ENCODE measurements at regions not wholly inside any gene's neighbourhood (a gene's known extent, or its start where the extent isn't known, plus 50 kb on each side); places are given as distances from the start of the nearest gene placed in this dataset.

DNA sequence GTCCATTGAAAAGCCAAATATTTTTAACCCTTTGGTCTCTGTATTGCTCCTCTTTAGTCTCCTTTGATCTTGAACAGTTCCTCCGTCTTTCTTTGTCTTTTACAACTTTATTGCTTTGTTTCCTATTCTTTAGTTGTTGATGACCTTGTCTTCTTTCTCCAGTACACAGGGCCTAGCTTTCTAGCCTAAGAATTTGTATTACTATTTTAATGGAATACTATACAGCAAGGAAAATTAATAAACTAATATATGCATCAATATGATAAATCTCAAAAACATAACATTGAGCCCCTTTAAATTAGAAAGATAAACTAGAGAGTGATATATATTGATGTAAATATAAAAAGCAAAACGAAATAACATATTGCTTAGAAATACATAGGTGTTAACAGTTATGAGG is 88.7 kb downstream of the NR1D2 start:
- DNase-seq (ENCODE audit: low spot score) (no peak), FAIRE-seq (no peak)

DNA sequence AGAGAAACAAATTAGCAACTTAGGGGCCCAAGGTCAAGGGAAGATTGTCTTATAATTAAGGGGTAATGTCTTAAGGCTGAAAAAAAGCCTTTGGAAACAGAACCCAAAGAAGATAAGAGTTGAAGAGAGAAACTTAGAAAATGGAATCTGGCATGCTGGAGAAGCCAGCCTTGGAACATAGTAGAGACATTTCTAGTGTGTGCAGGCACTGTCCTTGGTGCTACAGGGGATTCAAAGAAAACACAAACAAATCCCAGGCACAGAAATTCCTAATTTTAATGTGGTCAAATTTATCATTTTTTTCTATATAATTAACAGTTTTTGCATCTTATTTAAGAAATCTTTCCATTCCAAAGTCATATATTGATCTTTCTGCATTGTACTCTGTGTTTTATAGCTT is 89.4 kb downstream of the NR1D2 start:
- no peak for FAIRE-seq
- no peak for DNase-seq (ENCODE audit: low spot score)

DNA sequence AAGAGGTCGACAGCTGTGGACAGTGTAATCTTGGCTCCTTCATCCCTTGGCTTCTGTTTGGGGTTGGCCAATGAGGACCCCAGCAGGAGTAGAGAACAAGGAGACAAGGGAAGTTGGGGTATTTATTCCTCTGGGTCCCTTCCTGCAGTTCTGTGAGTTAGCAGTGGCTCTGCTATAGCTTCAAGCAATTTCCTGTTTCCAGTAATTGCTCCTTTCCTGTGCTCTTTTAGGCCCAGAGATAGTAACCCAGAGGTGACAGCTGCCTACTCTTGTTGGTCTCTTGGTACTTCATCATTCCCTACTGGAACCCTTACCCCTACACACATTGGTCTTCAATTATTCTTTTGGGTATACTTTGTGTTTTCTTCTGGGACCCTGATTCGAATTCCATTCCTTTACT is 92.9 kb downstream of the NR1D2 start:
- FAIRE-seq (no peak), DNase-seq (ENCODE audit: low spot score) (no peak)

DNA sequence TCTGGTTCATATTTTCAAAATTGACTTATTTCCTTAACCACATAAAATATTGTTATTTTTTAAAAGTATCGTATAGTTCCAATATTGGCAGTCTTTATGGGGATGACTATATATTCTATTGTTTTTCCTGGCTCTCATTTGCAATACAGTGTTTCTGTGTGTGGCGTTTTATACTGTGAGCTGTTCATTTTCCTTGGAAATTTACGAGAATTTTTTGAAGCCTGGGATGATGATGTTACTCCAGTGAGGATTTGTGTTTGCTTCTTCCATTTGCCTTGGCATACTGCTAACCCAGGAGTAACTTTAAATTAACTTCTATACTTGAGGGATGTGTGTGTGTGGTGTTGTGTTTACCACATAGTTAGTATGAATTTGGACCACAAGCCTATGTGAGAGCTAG is 95.2 kb downstream of the NR1D2 start:
- DNase-seq (ENCODE audit: low spot score): no peak

DNA sequence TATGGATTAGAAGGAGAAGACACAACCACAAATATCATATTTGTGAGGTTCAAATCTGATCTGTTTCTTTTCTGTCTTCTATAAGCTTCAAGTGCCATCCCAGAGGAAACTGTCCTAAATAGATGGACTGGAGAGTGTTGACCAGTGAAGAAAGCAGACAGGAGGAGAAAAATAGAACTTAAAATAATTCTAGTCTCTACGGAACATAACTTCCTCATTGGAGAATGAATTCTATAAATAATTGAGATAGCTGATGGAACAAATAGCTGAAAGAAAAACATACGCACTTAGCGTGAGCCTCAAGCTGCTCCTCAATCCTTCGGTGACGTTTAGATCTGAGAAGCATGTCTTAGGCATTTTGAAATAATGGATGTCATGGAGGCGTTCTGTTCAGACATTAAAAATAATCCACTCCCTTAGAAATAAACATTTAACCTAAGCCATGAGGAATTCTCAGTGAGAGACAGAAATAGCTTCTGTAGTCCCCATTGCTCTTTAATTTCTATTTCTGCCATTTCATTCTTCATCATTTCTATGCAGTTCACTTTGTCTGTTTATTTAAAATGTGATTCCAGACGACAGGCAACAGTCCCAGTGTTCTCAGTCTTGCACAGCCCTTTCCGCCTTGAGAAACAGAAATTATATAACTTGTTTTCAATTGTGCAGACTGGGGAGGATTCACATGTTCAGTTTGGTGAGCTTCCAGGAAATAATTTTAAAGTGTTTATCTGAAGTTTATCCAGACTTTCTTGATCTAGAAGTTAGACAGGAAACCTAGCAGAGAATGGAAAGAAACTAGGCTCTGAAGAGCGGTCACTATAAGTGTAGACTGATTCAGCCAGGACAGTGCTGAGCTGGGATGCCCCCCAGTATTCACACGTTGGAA is 97.3 kb downstream of the NR1D2 start:
- DNase-seq (ENCODE audit: low spot score): no peak
- FAIRE-seq: no peak

More for the DNA sequence above, 95.2 kb downstream of the NR1D2 start:
- no peak for FAIRE-seq

DNA sequence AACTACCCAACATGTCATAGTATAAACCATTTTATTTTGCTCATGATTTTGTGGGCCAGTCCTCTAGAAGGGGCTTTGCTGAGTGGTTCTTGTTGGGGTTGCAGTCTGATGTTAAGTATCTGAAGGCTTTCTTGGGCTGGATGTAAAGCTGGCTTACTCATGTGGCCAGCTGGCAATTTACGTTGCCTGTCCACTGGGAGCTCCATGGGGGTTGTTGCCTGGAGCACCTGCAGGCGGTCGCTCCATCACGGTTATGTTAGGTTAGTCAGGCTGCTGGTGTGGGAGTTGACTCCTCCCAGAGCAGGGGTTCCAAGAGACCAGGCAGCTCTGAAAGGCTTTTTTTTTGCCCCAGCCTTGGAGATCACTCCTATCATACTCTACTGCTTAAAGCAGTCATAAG is 98.1 kb downstream of the NR1D2 start:
- no peak for FAIRE-seq
- no peak for DNase-seq (ENCODE audit: low spot score)

DNA sequence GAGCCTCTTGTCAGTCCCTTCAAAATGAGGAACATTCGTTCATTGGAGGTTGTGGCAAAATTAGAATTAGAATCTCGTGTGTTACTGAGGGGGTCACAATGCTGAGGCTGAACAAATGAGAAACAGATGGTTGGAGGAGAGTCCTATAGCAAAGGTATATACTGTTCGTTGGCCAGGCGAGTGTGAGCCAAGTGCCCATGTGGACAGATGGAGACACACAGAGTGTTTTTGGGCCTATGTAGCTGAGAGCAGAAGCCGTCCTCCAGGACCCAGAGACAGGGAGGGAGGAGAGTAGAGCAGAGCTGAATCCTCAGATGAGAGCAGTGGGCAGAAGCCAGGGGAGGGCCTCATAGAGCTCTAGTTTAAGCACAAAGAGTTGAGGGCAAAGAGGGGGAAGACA is 98.9 kb downstream of the NR1D2 start:
- no peak for FAIRE-seq
- no peak for DNase-seq (ENCODE audit: low spot score)

DNA sequence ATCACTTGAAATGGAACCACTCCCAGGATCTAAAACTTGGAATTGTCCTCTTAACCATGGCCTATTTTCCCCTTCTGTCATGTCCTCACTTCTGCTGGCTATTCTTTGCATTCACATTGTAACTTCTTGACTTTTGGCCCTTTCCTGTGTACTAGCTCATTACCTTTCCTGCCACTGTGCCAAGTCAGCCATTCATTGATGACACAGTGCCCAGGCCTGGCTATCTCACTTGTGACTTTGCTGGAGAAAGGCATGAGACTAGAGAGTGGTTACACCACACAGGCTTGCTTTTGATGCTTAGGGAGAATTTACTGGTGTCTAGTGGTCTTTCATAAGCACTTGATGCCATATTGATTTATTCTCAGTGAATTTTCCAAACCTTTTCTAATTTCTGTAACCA is 101.1 kb downstream of the NR1D2 start:
- DNase-seq (ENCODE audit: low spot score) (peak; percentile 40), FAIRE-seq (peak; percentile 48)

DNA sequence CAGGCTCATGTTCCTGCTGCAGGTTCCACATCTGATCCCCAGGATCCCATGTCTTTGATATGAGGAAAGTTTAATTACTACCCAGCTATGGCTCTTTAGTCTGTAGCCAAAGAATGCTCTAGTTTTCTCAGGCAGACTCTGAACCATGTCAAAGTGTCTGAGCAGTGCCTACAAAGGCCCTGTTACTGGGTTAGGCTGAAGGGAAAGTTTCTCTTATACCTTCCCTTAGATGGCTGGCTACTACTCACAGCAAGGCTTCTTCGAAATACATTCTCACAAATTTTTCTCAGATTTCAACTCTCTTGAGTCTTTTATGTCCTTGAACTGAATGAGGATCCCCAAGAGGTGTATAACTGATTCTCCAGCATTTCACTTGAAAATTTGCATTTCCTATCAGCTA is 102.4 kb downstream of the NR1D2 start:
- DNase-seq (ENCODE audit: low spot score): no peak
- no peak for FAIRE-seq

DNA sequence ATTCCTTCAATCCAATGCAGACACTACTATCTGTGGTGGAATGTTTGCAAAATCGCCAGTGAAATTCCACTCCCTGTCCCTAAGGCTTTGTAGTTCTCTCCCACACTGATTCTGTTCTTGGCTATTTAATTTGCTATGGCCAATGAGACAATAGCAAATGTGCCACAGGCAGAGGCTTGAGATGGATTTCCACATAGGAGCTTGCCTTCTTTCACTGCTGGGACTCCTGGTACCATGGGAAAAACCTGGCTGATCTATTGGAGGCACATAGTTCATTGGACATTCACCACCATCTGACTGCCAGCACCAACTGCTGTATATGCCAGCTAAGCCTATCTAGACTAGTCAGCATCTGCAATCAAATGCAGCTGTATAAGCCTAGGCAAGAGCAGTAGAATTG is 103.8 kb downstream of the NR1D2 start:
- DNase-seq (ENCODE audit: low spot score) (no peak), FAIRE-seq (no peak)

DNA sequence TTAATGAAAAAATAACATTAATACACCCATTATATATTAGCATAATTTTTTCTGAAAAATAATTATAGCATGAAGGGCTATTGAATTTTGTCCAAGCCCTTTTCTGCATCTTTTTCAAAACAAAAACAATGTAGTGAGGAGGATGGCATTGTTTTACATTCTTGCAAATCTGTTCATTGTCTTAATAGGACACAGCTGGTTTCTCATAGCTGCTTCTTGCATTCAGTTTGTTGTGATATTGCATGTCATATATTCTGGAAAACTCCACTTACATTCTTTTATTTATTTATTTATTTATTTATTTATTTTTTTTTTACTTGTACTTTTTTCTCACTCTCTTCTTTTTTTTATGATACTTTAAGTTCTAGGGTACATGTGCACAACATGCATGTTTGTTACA is 107.4 kb downstream of the NR1D2 start:
- FAIRE-seq (no peak), DNase-seq (ENCODE audit: low spot score) (no peak)

DNA sequence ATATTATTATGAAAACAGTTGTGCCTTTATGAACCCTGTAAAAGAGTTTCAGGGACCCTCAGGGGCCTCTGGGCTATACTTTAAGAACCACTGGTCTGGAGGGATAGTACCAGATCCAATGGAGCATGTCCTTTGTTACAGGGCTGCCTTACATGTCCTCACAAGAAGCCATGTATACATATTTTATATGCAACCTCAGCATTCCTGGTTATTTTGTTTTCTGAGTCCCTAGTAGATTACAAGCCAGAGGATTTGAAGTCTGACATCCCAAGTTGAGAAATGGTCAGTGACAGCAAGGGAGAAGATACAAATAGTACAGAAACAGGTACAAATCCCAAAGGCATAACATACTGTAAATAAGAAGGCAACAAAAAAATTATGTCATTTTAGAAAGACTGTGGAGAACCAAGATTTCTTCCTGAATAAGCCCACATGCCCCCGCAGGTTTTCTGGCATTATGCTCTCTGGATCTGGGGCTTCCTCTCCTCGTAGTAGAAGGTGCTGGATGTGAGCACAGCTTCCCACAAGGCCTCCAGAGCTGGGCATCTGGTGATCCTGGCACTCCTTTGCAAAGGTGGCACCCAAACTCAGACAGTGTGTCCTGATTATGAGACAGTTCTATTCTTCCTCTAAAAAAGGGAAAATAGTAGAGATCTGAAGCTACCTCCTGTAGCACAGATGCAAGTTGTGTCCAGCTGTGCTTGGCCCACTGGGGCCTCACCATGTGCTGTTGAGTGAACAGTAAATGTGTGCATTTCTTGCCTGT is 114.0 kb downstream of the NR1D2 start:
- FAIRE-seq (no peak), DNase-seq (ENCODE audit: low spot score) (no peak)

DNA sequence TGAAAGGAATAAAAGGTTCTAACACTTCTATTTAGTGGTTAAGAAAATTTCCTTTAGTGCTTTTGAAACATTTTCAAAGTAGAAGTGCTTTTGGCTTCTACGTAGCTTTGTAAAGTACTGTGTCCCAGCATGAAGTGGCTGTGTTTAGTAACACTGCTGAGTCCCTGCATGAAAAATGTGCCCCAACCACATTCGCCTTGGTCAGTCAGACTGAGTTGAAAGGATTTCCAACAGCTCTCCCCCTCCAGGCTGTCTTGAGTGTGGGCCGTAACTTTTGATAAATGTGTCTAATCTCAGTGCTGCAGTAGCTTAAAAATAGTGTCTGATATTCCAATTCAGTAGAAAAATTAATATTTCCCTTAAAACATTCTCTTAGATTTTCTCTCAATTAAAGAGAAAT is 115.0 kb downstream of the NR1D2 start:
- FAIRE-seq (no peak), DNase-seq (ENCODE audit: low spot score) (no peak)

DNA sequence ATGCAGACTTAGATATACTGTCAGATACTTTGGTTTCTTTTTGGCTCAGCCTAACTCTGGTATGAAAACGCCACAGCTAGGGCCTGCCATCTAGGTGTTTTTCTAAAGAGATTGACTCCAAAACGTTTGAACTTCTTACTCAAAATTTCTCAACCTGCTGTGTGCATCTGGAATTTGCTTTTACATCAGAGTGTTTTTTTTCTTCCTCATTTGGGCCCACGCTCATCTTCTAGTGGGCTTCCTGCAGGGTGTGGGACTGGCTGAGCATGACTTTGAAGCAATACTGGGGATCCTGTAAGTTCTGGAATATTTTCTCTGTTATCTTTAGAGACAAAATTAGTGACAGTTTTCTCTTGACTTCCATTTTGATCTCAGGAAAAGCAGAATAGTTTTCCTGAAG is 117.8 kb downstream of the NR1D2 start:
- no peak for DNase-seq (ENCODE audit: low spot score)
- FAIRE-seq: no peak
